ENCODE measurements at regions not wholly inside any gene's neighbourhood (a gene's known extent, or its start where the extent isn't known, plus 50 kb on each side); places are given as distances from the start of the nearest gene placed in this dataset.

DNA sequence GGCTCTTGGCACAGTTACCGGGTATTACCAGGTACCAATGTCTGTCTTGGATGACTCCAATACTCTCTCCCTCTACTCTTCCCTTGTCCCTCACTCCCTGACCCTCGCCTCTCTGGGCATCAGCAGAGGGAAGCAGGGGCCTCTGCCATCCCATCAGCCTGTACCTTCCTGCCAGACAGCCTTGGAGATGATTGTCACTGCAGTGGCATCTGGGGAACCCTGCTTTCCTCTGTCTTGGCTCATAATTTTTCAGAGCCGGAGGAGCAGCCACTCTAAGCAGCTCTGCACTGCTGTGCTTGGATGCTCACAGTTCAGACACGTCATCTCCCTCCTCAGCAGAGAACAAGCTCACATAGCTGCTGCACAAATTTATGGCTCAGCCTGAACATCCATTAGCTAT, 274.1 kb downstream of the SMARCA2 start (continued):
- TF ChIP-seq OVOL3 (tag by site-specific recombination; IDR thresholded peaks at IDR 0.05) = no peak
- TF ChIP-seq IKZF3 (tag by site-specific recombination; IDR thresholded peaks at IDR 0.05) = no peak
- no peak for TF ChIP-seq ZNF530 (tag by site-specific recombination; IDR thresholded peaks at IDR 0.05; ENCODE audit: low read depth)
- TF ChIP-seq, protein P1, sequence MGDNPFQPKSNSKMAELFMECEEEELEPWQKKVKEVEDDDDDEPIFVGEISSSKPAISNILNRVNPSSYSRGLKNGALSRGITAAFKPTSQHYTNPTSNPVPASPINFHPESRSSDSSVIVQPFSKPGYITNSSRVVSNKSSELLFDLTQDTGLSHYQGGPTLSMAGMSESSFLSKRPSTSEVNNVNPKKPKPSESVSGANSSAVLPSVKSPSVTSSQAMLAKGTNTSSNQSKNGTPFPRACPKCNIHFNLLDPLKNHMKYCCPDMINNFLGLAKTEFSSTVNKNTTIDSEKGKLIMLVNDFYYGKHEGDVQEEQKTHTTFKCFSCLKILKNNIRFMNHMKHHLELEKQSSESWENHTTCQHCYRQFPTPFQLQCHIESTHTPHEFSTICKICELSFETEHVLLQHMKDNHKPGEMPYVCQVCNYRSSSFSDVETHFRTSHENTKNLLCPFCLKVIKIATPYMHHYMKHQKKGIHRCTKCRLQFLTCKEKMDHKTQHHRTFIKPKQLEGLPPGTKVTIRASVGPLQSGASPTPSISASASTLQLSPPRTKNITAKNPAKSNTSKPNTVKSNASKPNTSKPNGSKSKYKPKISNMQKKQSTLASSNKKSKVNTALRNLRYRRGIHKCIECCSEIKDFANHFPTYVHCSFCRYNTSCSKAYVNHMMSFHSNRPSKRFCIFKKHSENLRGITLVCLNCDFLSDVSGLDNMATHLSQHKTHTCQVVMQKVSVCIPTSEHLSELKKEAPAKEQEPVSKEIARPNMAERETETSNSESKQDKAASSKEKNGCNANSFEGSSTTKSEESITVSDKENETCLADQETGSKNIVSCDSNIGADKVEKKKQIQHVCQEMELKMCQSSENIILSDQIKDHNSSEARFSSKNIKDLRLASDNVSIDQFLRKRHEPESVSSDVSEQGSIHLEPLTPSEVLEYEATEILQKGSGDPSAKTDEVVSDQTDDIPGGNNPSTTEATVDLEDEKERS (tag by site-specific recombination; IDR thresholded peaks at IDR 0.05) = no peak
- no peak for TF ChIP-seq ZNF677 (tag by site-specific recombination; IDR thresholded peaks at IDR 0.05)
- TF ChIP-seq HOXA7 (CRISPR knock-in tag; IDR thresholded peaks at IDR 0.05; ENCODE audit: borderline replicate concordance) = no peak
- TF ChIP-seq, protein P2, sequence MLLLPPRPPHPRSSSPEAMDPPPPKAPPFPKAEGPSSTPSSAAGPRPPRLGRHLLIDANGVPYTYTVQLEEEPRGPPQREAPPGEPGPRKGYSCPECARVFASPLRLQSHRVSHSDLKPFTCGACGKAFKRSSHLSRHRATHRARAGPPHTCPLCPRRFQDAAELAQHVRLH (tag by site-specific recombination; IDR thresholded peaks at IDR 0.05) = no peak
- TF ChIP-seq ZNF248 (tag by site-specific recombination; IDR thresholded peaks at IDR 0.05) = no peak
- TF ChIP-seq ZNF133 (tag by site-specific recombination; IDR thresholded peaks at IDR 0.05) = no peak
- TF ChIP-seq SP2 (tag by site-specific recombination; IDR thresholded peaks at IDR 0.05) = no peak

DNA sequence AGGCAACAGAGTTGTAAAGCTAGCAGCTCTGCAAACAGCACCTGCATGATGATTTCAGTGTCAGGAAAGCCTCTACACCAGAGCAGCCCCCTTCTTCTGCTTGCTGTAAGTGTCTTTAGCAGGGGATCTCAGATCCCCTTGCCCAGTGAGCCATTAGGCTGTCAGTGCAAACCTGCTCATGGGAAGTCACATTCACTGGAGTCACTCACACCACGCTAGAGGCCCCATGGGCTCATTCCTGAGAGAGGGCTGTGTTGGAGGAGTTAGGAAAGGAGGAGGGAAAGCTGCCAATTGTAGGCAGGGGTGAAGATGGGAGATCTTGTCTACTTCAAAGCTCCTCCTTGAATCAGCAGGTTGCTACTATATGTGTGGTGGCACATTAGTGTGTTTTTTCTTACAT, 275.2 kb downstream of the SMARCA2 start:
- CTCF ChIA-PET = no interaction called here
- Histone ChIP-seq H3K36me3 (ENCODE audit: control insufficient read depth in 2 of 2, insufficient read depth in 1 of 2, low read length in 2 of 2) (no peaks in the 10 kb centered on the region), H3K27ac (ENCODE audit: extremely low read depth, low read depth, low read length) (no peak overlapping the region), H3K4me1 (ENCODE audit: control insufficient read depth, insufficient read depth, low read length) (no peaks in the 10 kb centered on the region), H3K4me3 (ENCODE audit: low read depth, low read length) (no peak overlapping the region), H3K9me3 (ENCODE audit: control insufficient read depth, insufficient read depth, low read depth, low read length) (no peaks in the 10 kb centered on the region)
- TF ChIP-seq RBAK (tag by site-specific recombination; IDR thresholded peaks at IDR 0.05) (no peak), BCL11A (tag by site-specific recombination; IDR thresholded peaks at IDR 0.05; ENCODE audit: low read depth) (no peak)
- TF ChIP-seq, protein P3, sequence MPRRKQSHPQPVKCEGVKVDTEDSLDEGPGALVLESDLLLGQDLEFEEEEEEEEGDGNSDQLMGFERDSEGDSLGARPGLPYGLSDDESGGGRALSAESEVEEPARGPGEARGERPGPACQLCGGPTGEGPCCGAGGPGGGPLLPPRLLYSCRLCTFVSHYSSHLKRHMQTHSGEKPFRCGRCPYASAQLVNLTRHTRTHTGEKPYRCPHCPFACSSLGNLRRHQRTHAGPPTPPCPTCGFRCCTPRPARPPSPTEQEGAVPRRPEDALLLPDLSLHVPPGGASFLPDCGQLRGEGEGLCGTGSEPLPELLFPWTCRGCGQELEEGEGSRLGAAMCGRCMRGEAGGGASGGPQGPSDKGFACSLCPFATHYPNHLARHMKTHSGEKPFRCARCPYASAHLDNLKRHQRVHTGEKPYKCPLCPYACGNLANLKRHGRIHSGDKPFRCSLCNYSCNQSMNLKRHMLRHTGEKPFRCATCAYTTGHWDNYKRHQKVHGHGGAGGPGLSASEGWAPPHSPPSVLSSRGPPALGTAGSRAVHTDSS (tag by site-specific recombination; IDR thresholded peaks at IDR 0.05) = no peak
- POLR2A ChIA-PET = no interaction called here

DNA sequence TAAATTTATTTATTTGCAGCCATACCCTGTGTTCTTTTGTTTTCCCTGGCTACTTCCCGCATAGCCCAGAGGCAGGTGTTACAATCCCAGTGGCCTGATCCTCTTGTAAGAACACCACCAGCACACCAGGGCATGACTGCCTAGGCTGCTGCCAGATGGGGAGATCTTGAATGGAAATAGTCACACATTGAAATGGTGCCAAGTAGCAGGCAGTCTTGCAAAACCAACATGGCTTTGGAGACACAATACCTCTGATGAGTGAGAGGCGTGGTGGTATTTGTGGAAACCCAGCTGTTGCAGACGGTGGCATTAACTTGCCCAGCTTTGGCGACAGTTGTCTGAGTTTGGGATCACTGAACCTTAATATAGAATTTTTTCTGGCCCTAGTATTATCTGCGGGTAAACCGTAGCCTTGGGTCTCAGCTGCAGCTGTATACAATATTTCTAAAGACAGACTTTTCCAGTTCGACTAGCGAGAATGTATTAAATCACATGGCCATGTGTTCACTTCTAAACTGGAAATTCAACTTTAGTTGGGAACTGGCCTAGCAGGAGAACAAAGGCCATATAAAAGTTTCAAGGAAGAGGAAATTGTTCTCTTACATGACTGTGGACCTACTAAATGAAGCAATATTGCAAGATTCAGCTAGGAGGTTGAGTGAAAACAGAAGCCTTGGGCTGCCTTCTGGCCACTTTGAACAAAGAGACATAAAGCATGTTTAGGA, 277.0 kb downstream of the SMARCA2 start:
- TF ChIP-seq ZNF837 (tag by site-specific recombination; IDR thresholded peaks at IDR 0.05) (no peak), KLF9 (tag by site-specific recombination; IDR thresholded peaks at IDR 0.05; ENCODE audit: low read depth) (no peak), FEZF1 (tag by site-specific recombination; IDR thresholded peaks at IDR 0.05) (no peak)
- TF ChIP-seq, protein P4, sequence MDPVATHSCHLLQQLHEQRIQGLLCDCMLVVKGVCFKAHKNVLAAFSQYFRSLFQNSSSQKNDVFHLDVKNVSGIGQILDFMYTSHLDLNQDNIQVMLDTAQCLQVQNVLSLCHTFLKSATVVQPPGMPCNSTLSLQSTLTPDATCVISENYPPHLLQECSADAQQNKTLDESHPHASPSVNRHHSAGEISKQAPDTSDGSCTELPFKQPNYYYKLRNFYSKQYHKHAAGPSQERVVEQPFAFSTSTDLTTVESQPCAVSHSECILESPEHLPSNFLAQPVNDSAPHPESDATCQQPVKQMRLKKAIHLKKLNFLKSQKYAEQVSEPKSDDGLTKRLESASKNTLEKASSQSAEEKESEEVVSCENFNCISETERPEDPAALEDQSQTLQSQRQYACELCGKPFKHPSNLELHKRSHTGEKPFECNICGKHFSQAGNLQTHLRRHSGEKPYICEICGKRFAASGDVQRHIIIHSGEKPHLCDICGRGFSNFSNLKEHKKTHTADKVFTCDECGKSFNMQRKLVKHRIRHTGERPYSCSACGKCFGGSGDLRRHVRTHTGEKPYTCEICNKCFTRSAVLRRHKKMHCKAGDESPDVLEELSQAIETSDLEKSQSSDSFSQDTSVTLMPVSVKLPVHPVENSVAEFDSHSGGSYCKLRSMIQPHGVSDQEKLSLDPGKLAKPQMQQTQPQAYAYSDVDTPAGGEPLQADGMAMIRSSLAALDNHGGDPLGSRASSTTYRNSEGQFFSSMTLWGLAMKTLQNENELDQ (tag by site-specific recombination; IDR thresholded peaks at IDR 0.05; ENCODE audit: low read depth) = no peak
- no peaks in the 10 kb centered on the region for H3K4me1 ChIP-seq (ENCODE audit: control insufficient read depth, insufficient read depth, low read length)
- no peaks in the 10 kb centered on the region for H3K9me3 ChIP-seq (ENCODE audit: control insufficient read depth, insufficient read depth, low read depth, low read length)
- POLR2A ChIA-PET = no interaction called here
- H3K27ac ChIP-seq (ENCODE audit: extremely low read depth, low read depth, low read length) = no peak overlapping the region
- no peaks in the 10 kb centered on the region for H3K36me3 ChIP-seq (ENCODE audit: control insufficient read depth in 2 of 2, insufficient read depth in 1 of 2, low read length in 2 of 2)
- H3K4me3 ChIP-seq (ENCODE audit: low read depth, low read length) = no peak overlapping the region
- CTCF ChIA-PET = no interaction called here
